Mesodermal cell (in vitro differentiated cells): ENCODE measurements at regions not wholly inside any gene's neighbourhood (a gene's known extent, or its start where the extent isn't known, plus 50 kb on each side); places are given as distances from the start of the nearest gene placed in this dataset.
A peak's percentile ranks its signal among the peaks of the same experiment; 100 is the strongest.

Experiments used
- H3K27ac ChIP-seq: 2 replicates; pipeline ENCODE4 v1.7.0; 2013; ENCODE audit warnings: mild to moderate bottlenecking, low read depth, low read length, moderate library complexity; ENCODE audit not compliant: severe bottlenecking
- H3K36me3 ChIP-seq: 2 replicates; pipeline ENCODE4 v1.7.1; 2013; ENCODE audit warnings: mild to moderate bottlenecking, low read length, moderate library complexity; ENCODE audit not compliant: control insufficient read depth, insufficient read depth
- H3K4me1 ChIP-seq: one replicate; pipeline ENCODE4 v1.7.1; 2013; ENCODE audit warnings: mild to moderate bottlenecking, low read length; ENCODE audit not compliant: insufficient read depth, control insufficient read depth, poor library complexity, severe bottlenecking
- H3K4me3 ChIP-seq: 2 replicates; pipeline ENCODE4 v1.7.0; 2013; ENCODE audit warnings: low read length, control low read depth, mild to moderate bottlenecking; ENCODE audit not compliant: insufficient read depth, poor library complexity, severe bottlenecking; ENCODE audit errors: extremely low read depth
- H3K9me3 ChIP-seq: 2 replicates; pipeline ENCODE4 v1.7.1; 2013; ENCODE audit warnings: mild to moderate bottlenecking, low read length, moderate library complexity; ENCODE audit not compliant: control insufficient read depth
- WGBS, 2 experiments: methylation state at CpG; one replicate each; pipeline ENCODE4 v1.1.5; 2013; ENCODE audit warnings: missing lambda C conversion rate in 2 of 2; ENCODE audit not compliant: insufficient coverage in 2 of 2; 5-methylcytosine and 5-hydroxymethylcytosine counted together

DNA sequence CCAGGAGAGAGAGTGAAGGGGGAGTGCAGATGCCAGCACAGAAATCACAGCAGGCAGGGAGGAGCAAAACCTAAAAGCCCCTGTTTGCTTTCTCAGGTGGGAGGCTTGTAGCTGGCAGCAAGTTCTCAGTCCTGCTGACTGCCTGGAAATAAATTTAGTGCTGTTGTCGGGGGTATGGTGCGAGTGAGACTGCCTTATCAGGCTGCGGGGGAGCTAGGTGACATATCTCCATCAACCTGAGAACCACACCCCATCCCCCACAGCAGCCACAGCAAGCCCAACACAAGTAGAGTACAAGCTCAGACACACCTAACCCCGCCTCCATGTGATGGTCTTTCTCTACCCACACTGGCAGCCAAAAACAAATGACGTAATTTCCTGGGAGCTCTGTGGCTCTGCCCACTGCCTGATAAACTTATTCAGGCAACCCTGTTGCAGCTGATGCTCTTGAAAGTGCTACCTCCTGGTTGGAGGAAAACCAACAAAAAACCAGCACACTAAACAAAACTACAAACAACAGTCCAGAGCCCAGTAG is 953.4 kb upstream of the NDST4 start:
- Histone ChIP-seq H3K4me3 (no peak overlapping the region), H3K27ac (no peak overlapping the region), H3K4me1 (no peaks in the 10 kb centered on the region), H3K9me3 (peaks cover 3% of the 10 kb centered on the region), H3K36me3 (no peaks in the 10 kb centered on the region)
- WGBS, 2 experiments, result 77 to 88% methylated on average over 2 to 5 of the region's 5 CpGs

DNA sequence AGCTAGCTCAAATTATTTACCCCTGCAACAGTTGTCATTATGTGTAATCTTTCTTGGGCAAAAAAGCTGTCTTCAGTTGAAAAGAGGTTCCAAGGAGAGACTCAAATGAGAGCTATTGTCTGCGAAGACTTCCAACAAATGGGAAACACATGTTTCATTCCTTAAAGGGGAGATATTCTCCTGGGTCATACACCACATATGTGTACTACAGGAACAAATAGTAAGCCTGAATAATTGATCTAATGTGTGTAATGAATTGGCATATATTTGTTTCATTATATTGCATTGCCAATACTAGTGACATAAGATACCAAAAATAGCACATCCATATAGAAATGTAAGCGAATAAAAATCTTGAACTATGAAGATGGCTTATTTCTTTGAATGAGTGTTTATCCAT is 950.9 kb upstream of the NDST4 start:
- peaks cover 3% of the 10 kb centered on the region for H3K9me3 ChIP-seq
- no peaks in the 10 kb centered on the region for H3K4me1 ChIP-seq
- no peak overlapping the region for H3K4me3 ChIP-seq
- WGBS, 2 experiments, result no CpG with 5 or more reads among the region's 2 CpGs
- H3K36me3 ChIP-seq, result no peaks in the 10 kb centered on the region
- H3K27ac ChIP-seq, result no peak overlapping the region

DNA sequence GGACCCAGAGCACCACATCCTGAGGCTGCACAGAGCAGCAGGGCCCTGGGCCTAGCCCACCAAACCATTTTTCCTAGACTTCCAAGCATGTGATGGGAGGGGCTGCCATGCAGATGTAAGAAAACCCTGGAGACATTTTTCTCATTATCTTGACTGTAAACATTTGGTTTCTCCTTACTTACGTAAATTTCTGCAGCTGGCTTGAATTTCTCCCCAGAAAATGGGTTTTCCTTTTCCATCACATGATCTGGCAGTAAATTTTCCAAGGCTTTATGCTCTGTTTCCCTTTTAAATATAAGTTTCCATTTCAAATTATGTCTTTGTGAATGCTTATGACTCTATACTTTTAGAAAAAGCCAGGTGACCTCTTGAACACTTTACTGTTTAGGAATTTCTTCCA is 945.9 kb upstream of the NDST4 start:
- 88% methylated on average over 1 of the region's 1 CpG; no CpG with 5 or more reads in 1 of the 2 experiments for WGBS, 2 experiments
- H3K36me3 ChIP-seq, result no peaks in the 10 kb centered on the region
- no peak overlapping the region for H3K27ac ChIP-seq
- H3K4me1 ChIP-seq, result no peaks in the 10 kb centered on the region
- H3K4me3 ChIP-seq, result no peak overlapping the region
- H3K9me3 ChIP-seq, result peaks cover 3% of the 10 kb centered on the region

DNA sequence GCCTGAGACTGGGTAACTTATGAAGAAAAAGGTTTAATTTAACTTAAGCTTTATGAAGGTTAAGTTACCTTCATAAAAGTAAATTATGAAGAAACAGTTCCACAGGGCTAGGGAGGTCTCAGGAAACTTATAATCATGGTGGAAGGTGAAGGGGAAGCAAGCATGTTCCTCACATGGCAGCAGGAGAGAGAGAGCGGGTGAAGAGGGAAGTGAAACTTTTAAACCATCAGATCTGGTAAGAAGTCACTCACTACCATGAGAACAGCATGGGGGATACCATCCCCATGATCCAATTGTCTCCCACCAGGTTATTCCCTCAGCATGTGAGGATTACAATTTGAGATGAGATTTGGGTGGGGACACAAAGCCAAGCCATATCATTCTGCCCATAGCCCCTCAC is 944.7 kb upstream of the NDST4 start:
- Histone ChIP-seq H3K9me3 (peaks cover 3% of the 10 kb centered on the region), H3K27ac (no peak overlapping the region), H3K36me3 (no peaks in the 10 kb centered on the region), H3K4me3 (no peak overlapping the region), H3K4me1 (no peaks in the 10 kb centered on the region)
- WGBS, 2 experiments, result no CpG with 5 or more reads among the region's 1 CpG

DNA sequence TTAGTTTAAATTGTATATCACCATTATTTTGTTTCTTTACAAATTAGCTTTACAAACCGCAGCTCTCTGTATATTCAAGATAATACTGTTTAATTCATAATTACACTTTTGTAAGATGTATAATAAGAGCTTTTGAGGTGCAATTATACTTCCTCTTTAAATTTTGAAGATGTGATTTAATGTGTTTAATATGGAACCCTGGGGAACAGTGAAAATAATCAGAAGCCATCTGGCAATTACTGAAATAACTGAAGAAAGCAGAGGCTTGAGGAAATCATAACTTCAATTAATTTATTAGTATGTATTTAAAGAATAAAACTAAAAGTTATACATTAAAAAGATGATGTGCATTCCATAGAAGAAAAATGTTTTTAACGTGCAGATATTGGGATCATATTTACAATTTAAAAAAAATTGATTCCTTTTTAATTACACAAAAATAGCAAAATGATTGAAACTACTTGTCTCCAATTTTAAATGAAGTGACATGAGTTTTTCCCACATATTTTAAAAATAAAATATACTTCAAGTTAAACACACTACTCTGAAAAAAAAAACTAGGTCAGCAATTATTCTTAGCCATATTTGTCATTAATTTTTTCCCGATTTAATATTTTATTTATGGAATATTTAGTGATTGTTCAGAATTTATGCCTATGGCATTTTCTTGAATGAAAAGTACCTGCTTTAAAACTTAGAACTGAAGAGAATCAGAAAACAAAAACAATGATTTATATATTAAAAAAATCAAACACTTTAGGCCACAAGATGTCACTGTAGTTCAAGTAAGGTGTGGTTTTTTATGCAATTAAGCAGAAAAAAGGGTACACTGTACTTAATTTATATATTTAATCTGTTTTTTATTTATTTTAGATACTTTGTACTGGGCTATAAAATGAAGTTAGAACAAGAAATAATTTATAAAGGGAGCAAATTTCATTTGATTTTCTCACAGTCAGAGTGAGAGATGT is 942.7 kb upstream of the NDST4 start:
- peaks cover 3% of the 10 kb centered on the region for H3K9me3 ChIP-seq
- no peak overlapping the region for H3K4me3 ChIP-seq
- WGBS, 2 experiments, result no CpG with 5 or more reads among the region's 3 CpGs
- no peaks in the 10 kb centered on the region for H3K36me3 ChIP-seq
- no peaks in the 10 kb centered on the region for H3K4me1 ChIP-seq
- H3K27ac ChIP-seq, result no peak overlapping the region

DNA sequence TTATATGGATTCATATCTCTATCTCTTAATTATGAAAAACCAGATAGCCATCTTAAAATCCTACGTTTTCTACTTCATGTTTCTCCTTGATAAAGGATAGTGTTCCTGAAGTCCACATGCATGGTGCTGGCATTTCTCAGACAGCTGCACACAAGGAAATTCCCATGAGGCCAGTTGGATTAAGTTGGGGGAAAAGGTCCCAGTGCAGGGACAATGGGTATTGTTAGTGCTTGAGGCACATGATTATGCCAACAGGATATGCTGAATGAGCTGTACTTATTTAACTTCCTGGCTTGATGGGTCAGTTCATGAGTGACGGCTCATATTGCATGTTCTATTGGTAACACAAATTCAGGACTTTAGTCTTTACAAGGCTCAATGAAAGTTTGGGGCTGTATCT is 913.9 kb upstream of the NDST4 start:
- no peaks in the 10 kb centered on the region for H3K4me1 ChIP-seq
- H3K9me3 ChIP-seq, result no peaks in the 10 kb centered on the region
- WGBS, 2 experiments, result 86 to 94% methylated on average over 1 to 2 of the region's 2 CpGs
- no peak overlapping the region for H3K4me3 ChIP-seq
- no peaks in the 10 kb centered on the region for H3K36me3 ChIP-seq
- H3K27ac ChIP-seq, result peak overlapping the region; percentile 13

DNA sequence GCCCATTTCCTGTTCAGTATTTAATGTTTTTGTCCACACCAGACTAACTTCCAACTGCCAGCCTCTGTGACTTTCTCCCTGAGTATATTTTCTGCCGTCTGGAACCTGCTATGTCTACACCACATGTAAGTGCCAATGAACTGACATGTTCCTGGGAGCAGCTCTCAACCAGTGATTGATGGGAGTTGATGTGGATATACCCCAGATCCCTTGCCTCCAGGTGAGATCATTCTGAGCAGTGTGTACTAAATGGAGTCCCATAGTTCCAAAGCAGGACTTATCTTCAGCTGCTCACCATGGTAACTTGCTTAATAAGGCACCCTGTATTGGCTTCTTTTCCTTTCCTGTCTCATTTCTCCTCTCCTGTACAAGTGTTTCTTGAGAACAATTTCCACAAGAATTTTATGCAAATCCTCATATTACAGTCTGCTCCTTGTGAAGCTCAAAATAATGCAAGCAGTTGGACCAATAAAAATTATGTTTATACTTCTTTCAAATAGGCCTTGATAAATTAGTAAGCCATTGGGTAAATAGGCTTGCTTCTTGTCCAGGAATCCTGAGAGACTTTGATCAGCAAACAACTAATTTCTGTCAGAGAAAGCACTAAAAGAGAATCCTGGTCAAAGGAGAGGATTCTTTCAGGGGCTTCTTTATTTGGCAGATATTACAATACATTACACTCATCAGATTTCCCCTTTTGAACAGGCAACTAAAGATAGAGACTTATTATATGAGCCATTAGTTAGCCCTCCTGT is 911.7 kb upstream of the NDST4 start:
- Histone ChIP-seq H3K4me1 (no peaks in the 10 kb centered on the region), H3K9me3 (peaks cover 4% of the 10 kb centered on the region), H3K27ac (no peak overlapping the region), H3K36me3 (no peaks in the 10 kb centered on the region), H3K4me3 (no peak overlapping the region)
- no CpG with 5 or more reads among the region's 1 CpG for WGBS, 2 experiments

DNA sequence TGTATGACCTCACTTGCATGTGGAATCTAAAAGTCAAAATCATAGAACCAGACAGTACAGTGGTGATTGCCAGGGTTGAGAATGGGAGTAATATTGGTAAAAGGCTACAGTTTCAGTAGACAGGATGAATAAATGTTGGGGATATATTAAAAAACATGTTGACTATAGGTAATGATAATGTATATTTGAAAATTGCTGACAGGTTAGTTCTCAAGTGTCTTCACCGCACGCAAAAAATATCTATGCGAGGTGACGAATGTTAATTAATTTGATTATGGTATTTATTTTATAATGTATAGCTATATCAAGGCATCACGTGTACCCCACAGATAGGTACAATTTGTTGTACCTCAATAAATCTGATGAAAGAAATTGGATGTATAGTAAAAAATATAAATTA is 909.6 kb upstream of the NDST4 start:
- no peaks in the 10 kb centered on the region for H3K4me1 ChIP-seq
- no CpG with 5 or more reads among the region's 5 CpGs for WGBS, 2 experiments
- H3K4me3 ChIP-seq, result no peak overlapping the region
- no peaks in the 10 kb centered on the region for H3K36me3 ChIP-seq
- H3K27ac ChIP-seq, result no peak overlapping the region
- peaks cover 14% of the 10 kb centered on the region for H3K9me3 ChIP-seq

DNA sequence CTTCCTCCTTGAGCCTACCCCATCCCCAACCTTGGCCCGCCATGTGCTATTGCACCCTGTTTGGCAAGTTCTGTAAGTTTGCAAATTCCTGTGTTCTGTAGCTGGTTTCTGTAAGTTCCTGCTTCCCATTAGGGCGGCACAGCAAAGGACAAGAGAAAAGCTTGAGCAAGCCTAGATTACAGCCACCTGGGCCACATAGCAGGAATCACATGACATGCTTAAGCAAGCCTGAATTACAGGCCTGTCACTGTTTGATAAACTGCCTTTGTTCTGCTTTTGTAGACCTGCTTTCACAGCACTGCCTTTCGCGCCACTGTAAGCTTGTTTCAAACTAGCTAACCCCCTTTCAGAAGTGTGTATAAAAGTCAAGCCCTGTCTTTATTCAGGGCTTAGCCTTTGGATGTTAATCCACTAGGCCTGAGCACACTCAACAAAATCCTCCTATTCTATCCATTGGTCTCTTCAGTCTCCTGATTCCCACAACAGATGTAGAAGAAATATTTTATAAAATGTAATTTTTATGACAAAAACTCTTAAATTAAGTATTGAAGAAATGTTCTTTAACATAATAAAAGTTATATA is 906.8 kb upstream of the NDST4 start:
- H3K4me3 ChIP-seq, result no peak overlapping the region
- H3K4me1 ChIP-seq, result no peaks in the 10 kb centered on the region
- H3K36me3 ChIP-seq, result no peaks in the 10 kb centered on the region
- 93 to 100% methylated on average over 1 to 3 of the region's 4 CpGs for WGBS, 2 experiments
- H3K9me3 ChIP-seq, result peaks cover 34% of the 10 kb centered on the region
- H3K27ac ChIP-seq, result no peak overlapping the region

DNA sequence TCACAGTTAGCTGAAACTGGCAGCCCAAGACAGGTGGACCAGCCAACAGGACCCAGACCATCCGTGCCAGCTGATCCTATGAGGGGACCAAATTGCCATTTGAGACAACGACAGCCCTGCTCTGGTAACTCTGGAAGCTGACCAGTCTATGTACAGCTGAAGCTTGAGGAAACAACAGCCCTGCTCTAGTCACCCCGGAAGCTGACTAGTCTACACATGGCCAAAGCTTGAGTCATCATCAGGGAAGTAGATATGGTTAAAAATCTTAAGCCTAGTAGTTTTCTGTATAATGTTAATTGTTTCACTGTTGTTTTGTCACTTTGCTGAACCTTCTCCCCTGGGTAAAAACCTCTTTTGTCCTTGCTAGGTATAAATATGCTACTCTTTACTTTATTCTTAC is 905.4 kb upstream of the NDST4 start:
- Histone ChIP-seq H3K9me3 (peaks cover 41% of the 10 kb centered on the region), H3K4me1 (no peaks in the 10 kb centered on the region), H3K36me3 (no peaks in the 10 kb centered on the region), H3K4me3 (no peak overlapping the region), H3K27ac (no peak overlapping the region)
- 77 to 93% methylated on average over 3 of the region's 3 CpGs for WGBS, 2 experiments
